ENCODE measurements at regions not wholly inside any gene's neighbourhood (a gene's known extent, or its start where the extent isn't known, plus 50 kb on each side); places are given as distances from the start of the nearest gene placed in this dataset.

GRCh38 chr5:98492258-98492657 lies 281.2 kb upstream of the RGMB start:
- POLR2A ChIA-PET = no interaction called here
- TF ChIP-seq ZNF133 (tag by site-specific recombination; IDR thresholded peaks at IDR 0.05) = no peak
- TF ChIP-seq PRDM10 (tag by site-specific recombination; IDR thresholded peaks at IDR 0.05) = no peak
- TF ChIP-seq INSM2 (tag by site-specific recombination; IDR thresholded peaks at IDR 0.05) = no peak
- TF ChIP-seq REPIN1 (tag by site-specific recombination; IDR thresholded peaks at IDR 0.05; ENCODE audit: low read depth) = no peak
- TF ChIP-seq ZSCAN30 (tag by site-specific recombination; IDR thresholded peaks at IDR 0.05) = no peak
- no peak for TF ChIP-seq ZNF747 (tag by site-specific recombination; IDR thresholded peaks at IDR 0.05)
- no peak for TF ChIP-seq PBX3 (CRISPR knock-in tag; IDR thresholded peaks at IDR 0.05)
- no peak for TF ChIP-seq WT1 (tag by site-specific recombination; IDR thresholded peaks at IDR 0.05)
- H3K4me3 ChIP-seq (ENCODE audit: low read depth, low read length) = no peak overlapping the region
- H3K9me3 ChIP-seq (ENCODE audit: control insufficient read depth, insufficient read depth, low read depth, low read length) = no peaks in the 10 kb centered on the region
- H3K4me1 ChIP-seq (ENCODE audit: control insufficient read depth, insufficient read depth, low read length) = no peaks in the 10 kb centered on the region
- CTCF ChIA-PET = no interaction called here
- no peak overlapping the region for H3K27ac ChIP-seq (ENCODE audit: extremely low read depth, low read depth, low read length)
- H3K36me3 ChIP-seq (ENCODE audit: control insufficient read depth in 2 of 2, insufficient read depth in 1 of 2, low read length in 2 of 2) = no peaks in the 10 kb centered on the region

GRCh38 chr5:98497418-98497817 lies 276.0 kb upstream of the RGMB start:
- H3K9me3 ChIP-seq (ENCODE audit: control insufficient read depth, insufficient read depth, low read depth, low read length) = no peaks in the 10 kb centered on the region
- H3K4me3 ChIP-seq (ENCODE audit: low read depth, low read length) = no peak overlapping the region
- TF ChIP-seq YY2 (tag by site-specific recombination; IDR thresholded peaks at IDR 0.05) = no peak
- no peak for TF ChIP-seq ELK4 (IDR thresholded peaks at IDR 0.05; ENCODE audit: borderline replicate concordance, low read depth, low read length)
- no peak for TF ChIP-seq SP3 (tag by site-specific recombination; IDR thresholded peaks at IDR 0.05)
- TF ChIP-seq ZNF580 (tag by site-specific recombination; IDR thresholded peaks at IDR 0.05) = no peak
- TF ChIP-seq ZNF692 (tag by site-specific recombination; IDR thresholded peaks at IDR 0.05) = no peak
- TF ChIP-seq ZNF169 (tag by site-specific recombination; IDR thresholded peaks at IDR 0.05) = no peak
- TF ChIP-seq ZFHX2 (tag by site-specific recombination; conservative IDR thresholded peaks at IDR 0.05) = no peak
- CTCF ChIA-PET = interaction anchor here (0.6 kb wide), 1 partner anchor 47 kb away, joined by 3 read pairs; no protein-coding TSS in a partner anchor
- no peaks in the 10 kb centered on the region for H3K36me3 ChIP-seq (ENCODE audit: control insufficient read depth in 2 of 2, insufficient read depth in 1 of 2, low read length in 2 of 2)
- POLR2A ChIA-PET = no interaction called here
- H3K27ac ChIP-seq (ENCODE audit: extremely low read depth, low read depth, low read length) = no peak overlapping the region
- no peaks in the 10 kb centered on the region for H3K4me1 ChIP-seq (ENCODE audit: control insufficient read depth, insufficient read depth, low read length)
